Subcutaneous abdominal adipose tissue (tissue), 5 donors: ENCODE measurements at regions not wholly inside any gene's neighbourhood (a gene's known extent, or its start where the extent isn't known, plus 50 kb on each side); places are given as distances from the start of the nearest gene placed in this dataset.

Experiments
- H3K27ac ChIP-seq: one replicate; pipeline ENCODE4 v1.7.0; 2013; ENCODE audit warnings: low read depth, mild to moderate bottlenecking, inconsistent platforms, low read length, moderate library complexity
- H3K27me3 ChIP-seq, 5 donors: one replicate each; pipeline ENCODE4 v1.7.0; 2013; ENCODE audit warnings: low read length in 5 of 5, inconsistent platforms in 1 of 5; ENCODE audit not compliant: control insufficient read depth in 5 of 5, insufficient read depth in 4 of 5
- H3K36me3 ChIP-seq, 5 donors: one replicate each; pipeline ENCODE4 v1.7.0; 2013; ENCODE audit warnings: low read length in 5 of 5; ENCODE audit not compliant: control insufficient read depth in 5 of 5, insufficient read depth in 5 of 5
- H3K4me1 ChIP-seq, 5 donors: one replicate each; pipeline ENCODE4 v1.7.0; 2013; ENCODE audit warnings: low read length in 5 of 5, mild to moderate bottlenecking in 3 of 5, moderate library complexity in 1 of 5; ENCODE audit not compliant: control insufficient read depth in 5 of 5, insufficient read depth in 5 of 5
- H3K4me3 ChIP-seq, 5 donors: one replicate each; pipeline ENCODE4 v1.7.0; 2013; ENCODE audit warnings: low read length in 5 of 5, low read depth in 1 of 5
- H3K9ac ChIP-seq, 5 donors: one replicate each; pipeline ENCODE4 v1.7.0; 2013; ENCODE audit warnings: low read length in 5 of 5, mild to moderate bottlenecking in 4 of 5, moderate library complexity in 3 of 5
- H3K9me3 ChIP-seq, 5 donors: one replicate each; pipeline ENCODE4 v1.7.0; 2013; ENCODE audit warnings: low read length in 5 of 5; ENCODE audit not compliant: control insufficient read depth in 5 of 5
- donor health status: healthy.
- donor health status: healthy.
- donor health status: healthy.
- donor health status: healthy.
- donor health status: healthy.

- no peak overlapping the region for H3K27ac ChIP-seq
- H3K4me1 ChIP-seq, result no peaks in the 10 kb centered on the region
- no peak overlapping the region for H3K4me3 ChIP-seq
- H3K36me3 ChIP-seq, result no peaks in the 10 kb centered on the region
- H3K27me3 ChIP-seq, result peaks cover 0 to 24% (median 23%) of the 10 kb centered on the region in 5 donors
- no peaks in the 10 kb centered on the region for H3K9me3 ChIP-seq
- no peak overlapping the region for H3K9ac ChIP-seq
Measured at GRCh38 chr13:111559612-111560403, 239.4 kb downstream of the TEX29 start.

DNA sequence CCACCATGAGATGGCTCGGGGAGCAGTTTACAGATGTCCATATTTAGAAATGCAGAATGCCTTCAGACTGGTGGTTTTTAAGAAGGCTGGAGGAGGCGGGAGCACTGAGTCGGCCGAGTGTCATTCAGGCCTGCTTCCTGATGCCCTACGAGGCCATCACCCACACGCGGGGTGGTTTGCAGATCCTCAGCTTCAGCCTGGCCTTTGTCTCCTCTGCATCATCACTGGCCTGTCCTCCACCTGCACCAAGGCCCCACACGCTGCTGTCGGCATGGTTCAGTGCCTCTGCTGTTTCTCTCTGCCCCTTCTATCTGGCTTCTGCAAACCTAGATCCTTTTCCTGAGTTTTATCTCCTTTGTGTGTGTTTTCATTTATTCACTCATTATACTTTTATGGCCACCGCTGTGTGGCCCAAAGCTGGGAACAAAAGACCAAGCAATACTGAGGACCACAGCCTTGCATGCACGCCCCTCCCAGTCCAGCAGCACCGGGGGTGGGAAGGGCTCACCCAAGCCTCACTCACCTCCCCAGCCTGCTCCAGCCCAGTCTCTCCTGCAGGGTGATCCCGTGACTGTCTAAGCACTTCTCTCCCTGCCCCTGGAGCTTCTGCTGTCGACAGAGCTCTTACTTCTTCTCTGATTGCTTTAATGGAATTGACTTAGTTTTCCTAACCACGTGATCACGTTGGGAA lies 240.8 kb downstream of the TEX29 start:
- peaks cover 0 to 21% (median 13%) of the 10 kb centered on the region in 5 donors for H3K27me3 ChIP-seq
- no peaks in the 10 kb centered on the region for H3K4me1 ChIP-seq
- H3K36me3 ChIP-seq, result no peaks in the 10 kb centered on the region
- no peak overlapping the region for H3K4me3 ChIP-seq
- no peaks in the 10 kb centered on the region for H3K9me3 ChIP-seq
- H3K27ac ChIP-seq, result no peak overlapping the region
- H3K9ac ChIP-seq, result no peak overlapping the region

GRCh38 chr13:111562716-111563115 lies 242.3 kb downstream of the TEX29 start:
- Histone ChIP-seq H3K4me1 (no peaks in the 10 kb centered on the region), H3K9me3 (no peaks in the 10 kb centered on the region), H3K36me3 (no peaks in the 10 kb centered on the region), H3K4me3 (no peak overlapping the region), H3K27ac (no peak overlapping the region), H3K27me3 (peaks cover 0 to 21% (median 15%) of the 10 kb centered on the region in 5 donors), H3K9ac (no peak overlapping the region)

DNA sequence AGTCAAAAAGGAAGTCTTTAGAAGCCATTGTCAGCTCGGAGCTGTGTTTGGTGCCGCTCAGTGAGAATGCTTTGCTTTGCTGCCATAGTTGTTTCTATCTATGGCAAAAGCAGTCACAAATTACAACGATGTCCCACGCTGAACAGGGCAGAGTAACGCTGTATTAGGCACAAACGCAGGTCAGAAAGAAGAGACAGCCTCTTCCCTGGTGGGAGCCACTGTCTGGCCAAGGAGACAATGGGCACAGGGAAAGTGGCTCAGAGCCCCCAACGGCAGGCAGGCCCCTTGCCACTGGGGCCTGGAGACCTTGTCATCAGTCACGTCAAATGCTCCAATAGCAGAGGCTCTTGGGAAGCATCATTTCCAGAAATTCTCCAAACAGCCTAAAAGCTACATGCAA lies 244.2 kb downstream of the TEX29 start:
- Histone ChIP-seq H3K4me3 (no peak overlapping the region), H3K4me1 (no peaks in the 10 kb centered on the region), H3K9ac (no peak overlapping the region), H3K36me3 (no peaks in the 10 kb centered on the region), H3K9me3 (peaks cover 5 to 8% (median 5%) of the 10 kb centered on the region in 5 donors), H3K27me3 (peaks cover 0 to 23% (median 15%) of the 10 kb centered on the region in 5 donors), H3K27ac (no peak overlapping the region)

DNA sequence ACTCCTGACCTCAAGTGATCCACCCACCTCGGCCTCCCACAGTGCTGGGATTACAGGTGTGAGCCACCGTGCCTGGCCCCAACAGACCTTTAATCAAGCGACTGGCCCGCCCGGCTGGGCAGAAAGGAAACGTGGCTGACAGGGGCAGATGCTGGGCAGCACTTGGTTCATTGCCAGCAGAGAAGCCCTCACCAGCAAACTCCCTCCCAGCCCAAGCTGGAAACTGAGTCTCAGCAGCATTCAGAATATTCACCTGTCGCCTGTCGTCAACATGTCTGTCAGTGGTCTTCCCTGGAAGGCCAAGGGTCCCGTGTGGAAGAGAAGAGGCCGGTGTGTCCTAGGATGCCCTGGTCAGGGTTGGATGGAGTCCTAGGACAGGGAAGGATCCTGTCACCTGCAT lies 245.0 kb downstream of the TEX29 start:
- no peak overlapping the region for H3K27ac ChIP-seq
- H3K4me1 ChIP-seq, result no peaks in the 10 kb centered on the region
- no peaks in the 10 kb centered on the region for H3K36me3 ChIP-seq
- H3K27me3 ChIP-seq, result peaks cover 0 to 17% (median 11%) of the 10 kb centered on the region in 5 donors
- no peak overlapping the region for H3K9ac ChIP-seq
- H3K9me3 ChIP-seq, result peaks cover 5 to 8% (median 5%) of the 10 kb centered on the region in 5 donors
- no peak overlapping the region for H3K4me3 ChIP-seq

GRCh38 chr13:111566567-111566966 lies 246.1 kb downstream of the TEX29 start:
- no peak overlapping the region for H3K9ac ChIP-seq
- peaks cover 0 to 17% (median 11%) of the 10 kb centered on the region in 5 donors for H3K27me3 ChIP-seq
- no peak overlapping the region for H3K4me3 ChIP-seq
- no peaks in the 10 kb centered on the region for H3K4me1 ChIP-seq
- H3K27ac ChIP-seq, result no peak overlapping the region
- no peaks in the 10 kb centered on the region for H3K36me3 ChIP-seq
- H3K9me3 ChIP-seq, result peaks cover 5 to 8% (median 5%) of the 10 kb centered on the region in 5 donors

DNA sequence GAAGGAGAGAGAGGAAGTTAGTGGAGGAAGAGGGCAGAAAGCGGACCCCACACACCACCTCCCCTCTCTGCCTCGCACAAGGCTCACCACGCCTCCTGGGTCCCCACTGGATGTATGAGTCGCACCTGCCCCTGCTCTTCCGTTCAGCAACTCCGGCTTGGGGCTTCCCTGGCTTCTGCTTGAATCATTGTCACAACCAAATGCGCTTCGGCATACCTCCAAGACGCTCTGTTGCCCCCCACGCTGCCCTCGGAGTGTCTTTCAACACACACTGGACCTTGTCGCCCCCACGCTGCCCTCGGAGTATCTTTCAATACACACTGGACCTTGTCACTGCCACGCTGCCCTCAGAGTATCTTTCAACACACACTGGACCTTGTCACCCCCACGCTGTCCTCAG lies 247.2 kb downstream of the TEX29 start:
- H3K27me3 ChIP-seq, result peaks cover 0 to 14% (median 9%) of the 10 kb centered on the region in 5 donors
- H3K4me1 ChIP-seq, result no peaks in the 10 kb centered on the region
- no peaks in the 10 kb centered on the region for H3K36me3 ChIP-seq
- no peak overlapping the region for H3K27ac ChIP-seq
- H3K9me3 ChIP-seq, result peaks cover 5 to 8% (median 5%) of the 10 kb centered on the region in 5 donors
- no peak overlapping the region for H3K9ac ChIP-seq
- no peak overlapping the region for H3K4me3 ChIP-seq

GRCh38 chr13:111568290-111568689 lies 247.8 kb downstream of the TEX29 start:
- H3K9me3 ChIP-seq, result peaks cover 5 to 10% (median 5%) of the 10 kb centered on the region in 5 donors
- no peaks in the 10 kb centered on the region for H3K36me3 ChIP-seq
- H3K4me3 ChIP-seq, result no peak overlapping the region
- H3K9ac ChIP-seq, result no peak overlapping the region
- H3K27ac ChIP-seq, result no peak overlapping the region
- H3K4me1 ChIP-seq, result no peaks in the 10 kb centered on the region
- peaks cover 0 to 13% (median 9%) of the 10 kb centered on the region in 5 donors for H3K27me3 ChIP-seq

DNA sequence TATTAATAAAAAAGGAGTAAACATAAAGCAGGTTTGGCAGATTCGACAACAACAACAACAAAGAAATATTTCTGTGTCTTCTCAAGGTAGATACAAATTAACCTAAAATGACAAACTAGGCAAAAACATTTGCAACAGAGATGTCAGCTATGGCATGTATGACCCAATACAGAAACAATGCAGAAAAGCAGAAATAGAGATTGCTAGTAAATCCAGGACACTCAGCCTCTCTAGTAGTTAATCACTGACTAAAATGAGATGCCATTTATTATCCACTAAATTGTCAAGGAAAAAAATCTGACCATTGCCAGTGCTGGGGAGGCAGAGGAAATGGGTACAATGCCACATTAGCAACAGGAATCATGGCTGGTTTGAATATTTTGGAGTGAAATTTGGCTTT lies 250.5 kb downstream of the TEX29 start:
- no peaks in the 10 kb centered on the region for H3K36me3 ChIP-seq
- no peak overlapping the region for H3K9ac ChIP-seq
- H3K27me3 ChIP-seq, result peaks cover 0 to 12% (median 2%) of the 10 kb centered on the region in 5 donors
- peaks cover 9 to 28% (median 20%) of the 10 kb centered on the region in 5 donors for H3K9me3 ChIP-seq
- H3K4me1 ChIP-seq, result no peaks in the 10 kb centered on the region
- no peak overlapping the region for H3K4me3 ChIP-seq
- no peak overlapping the region for H3K27ac ChIP-seq
